Vagina (tissue), 2 donors: ENCODE measurements at regions not wholly inside any gene's neighbourhood (a gene's known extent, or its start where the extent isn't known, plus 50 kb on each side); places are given as distances from the start of the nearest gene placed in this dataset.

Source experiments
- DNase-seq, 2 donors: peaks; one replicate each; pipeline ENCODE4 v3.0.0-alpha.2; 2017; ENCODE audit errors: extremely low spot score in 2 of 2
- H3K27ac ChIP-seq: fragments of 200-600 bp; sonication (generic); one replicate; pipeline ENCODE4 v1.5.1; 2019
- H3K27me3 ChIP-seq: fragments of 200-600 bp; sonication (generic); one replicate; pipeline ENCODE4 v1.5.1; 2019
- H3K36me3 ChIP-seq, 2 donors: fragments of 200-600 bp; sonication (generic); one replicate each; pipeline ENCODE4 v1.5.1; 2017 to 2019
- H3K4me1 ChIP-seq: fragments of 200-600 bp; sonication (generic); one replicate; pipeline ENCODE4 v1.5.1; 2019
- H3K4me3 ChIP-seq, 2 donors: fragments of 200-600 bp; sonication (generic); 1 replicate in 1 of 2; 2 replicates in 1 of 2; pipeline ENCODE4 v1.5.1; 2016 to 2019
- H3K9me3 ChIP-seq: fragments of 200-600 bp; sonication (generic); one replicate; pipeline ENCODE4 v1.5.1; 2019
- CTCF ChIP-seq, 3 experiments: fragments of 450-650 bp in 2 of 3; fragments of 200-600 bp in 1 of 3; sonication (generic) in 1 of 3; IDR thresholded peaks; one replicate each; pipeline ENCODE4 v1.5.1; 2017 to 2019; ENCODE audit warnings: antibody characterized with exemption in 3 of 3, mild to moderate bottlenecking in 2 of 3, moderate library complexity in 2 of 3
- POLR2A ChIP-seq, 2 donors: fragments of 450-650 bp; IDR thresholded peaks; one replicate each; pipeline ENCODE4 v1.6.1; 2017; ENCODE audit warnings: antibody characterized with exemption in 2 of 2, mild to moderate bottlenecking in 2 of 2, moderate library complexity in 2 of 2
- POLR2AphosphoS5 ChIP-seq, 2 donors: sonication (generic); formaldehyde crosslinking; IDR thresholded peaks; one replicate each; pipeline ENCODE4 v1.9.0; 2017; ENCODE audit warnings: antibody characterized with exemption in 2 of 2, mild to moderate bottlenecking in 2 of 2, low read depth in 1 of 2; ENCODE audit not compliant: insufficient read depth in 1 of 2
- intact Hi-C: fragments of 100-400 bp; cut with DNase I; formaldehyde crosslinking; loops from one replicate; pipeline ENCODE4 v1.15.1; 2023

- H3K27me3 ChIP-seq, result no peaks in the 10 kb centered on the region
- intact Hi-C loops, result no loop called here
- no peak for DNase-seq
- TF ChIP-seq POLR2A (IDR thresholded peaks at IDR 0.05), result no peak
- TF ChIP-seq CTCF (IDR thresholded peaks at IDR 0.05), result no peak
- TF ChIP-seq POLR2AphosphoS5 (IDR thresholded peaks at IDR 0.05; ENCODE audit: insufficient read depth in 1 of 2, low read depth in 1 of 2), result no peak
- no peaks in the 10 kb centered on the region for H3K4me1 ChIP-seq
- H3K9me3 ChIP-seq, result no peaks in the 10 kb centered on the region
- no peak overlapping the region for H3K4me3 ChIP-seq
- H3K36me3 ChIP-seq, result no peaks in the 10 kb centered on the region
- H3K27ac ChIP-seq, result no peak overlapping the region
Measured at GRCh38 chr2:48173141-48173540, 141.3 kb upstream of the FOXN2 start.

GRCh38 chr2:48174503-48174902, 140.0 kb upstream of the FOXN2 start:
- Histone ChIP-seq H3K4me1 (no peaks in the 10 kb centered on the region), H3K27ac (no peak overlapping the region), H3K27me3 (no peaks in the 10 kb centered on the region), H3K4me3 (no peak overlapping the region), H3K9me3 (no peaks in the 10 kb centered on the region), H3K36me3 (no peaks in the 10 kb centered on the region)
- TF ChIP-seq CTCF (IDR thresholded peaks at IDR 0.05), result no peak
- TF ChIP-seq POLR2A (IDR thresholded peaks at IDR 0.05), result no peak
- no peak for TF ChIP-seq POLR2AphosphoS5 (IDR thresholded peaks at IDR 0.05; ENCODE audit: insufficient read depth in 1 of 2, low read depth in 1 of 2)
- DNase-seq, result no peak
- intact Hi-C loops, result no loop called here

GRCh38 chr2:48175254-48175653, 139.2 kb upstream of the FOXN2 start:
- intact Hi-C loops, result no loop called here
- no peak overlapping the region for H3K27ac ChIP-seq
- H3K27me3 ChIP-seq, result no peaks in the 10 kb centered on the region
- no peaks in the 10 kb centered on the region for H3K9me3 ChIP-seq
- no peak for TF ChIP-seq POLR2AphosphoS5 (IDR thresholded peaks at IDR 0.05; ENCODE audit: insufficient read depth in 1 of 2, low read depth in 1 of 2)
- TF ChIP-seq POLR2A (IDR thresholded peaks at IDR 0.05), result no peak
- no peak for TF ChIP-seq CTCF (IDR thresholded peaks at IDR 0.05)
- H3K4me3 ChIP-seq, result no peak overlapping the region
- no peaks in the 10 kb centered on the region for H3K36me3 ChIP-seq
- H3K4me1 ChIP-seq, result no peaks in the 10 kb centered on the region
- no peak for DNase-seq

GRCh38 chr2:48175656-48176055, 138.8 kb upstream of the FOXN2 start:
- Histone ChIP-seq H3K27me3 (no peaks in the 10 kb centered on the region), H3K9me3 (no peaks in the 10 kb centered on the region), H3K4me3 (no peak overlapping the region), H3K27ac (no peak overlapping the region), H3K36me3 (no peaks in the 10 kb centered on the region), H3K4me1 (no peaks in the 10 kb centered on the region)
- intact Hi-C loops, result no loop called here
- no peak for DNase-seq
- TF ChIP-seq POLR2A (IDR thresholded peaks at IDR 0.05), result no peak
- TF ChIP-seq POLR2AphosphoS5 (IDR thresholded peaks at IDR 0.05; ENCODE audit: insufficient read depth in 1 of 2, low read depth in 1 of 2), result no peak
- TF ChIP-seq CTCF (IDR thresholded peaks at IDR 0.05), result no peak

GRCh38 chr2:48176876-48177275, 137.6 kb upstream of the FOXN2 start:
- intact Hi-C loops, result no loop called here
- H3K27ac ChIP-seq, result no peak overlapping the region
- TF ChIP-seq POLR2A (IDR thresholded peaks at IDR 0.05), result no peak
- TF ChIP-seq CTCF (IDR thresholded peaks at IDR 0.05), result no peak
- no peak for TF ChIP-seq POLR2AphosphoS5 (IDR thresholded peaks at IDR 0.05; ENCODE audit: insufficient read depth in 1 of 2, low read depth in 1 of 2)
- H3K4me1 ChIP-seq, result no peaks in the 10 kb centered on the region
- no peak for DNase-seq
- H3K27me3 ChIP-seq, result no peaks in the 10 kb centered on the region
- no peak overlapping the region for H3K4me3 ChIP-seq
- H3K36me3 ChIP-seq, result no peaks in the 10 kb centered on the region
- no peaks in the 10 kb centered on the region for H3K9me3 ChIP-seq
